HG03095 (cell line): ENCODE measurements at regions not wholly inside any gene's neighbourhood (a gene's known extent, or its start where the extent isn't known, plus 50 kb on each side); places are given as distances from the start of the nearest gene placed in this dataset.
"Not testable (repeated sequence)": the region's sequence is repeated elsewhere in the genome, so short reads cannot be mapped to it uniquely, and the experiment has no call there.

Source experiments
- ATAC-seq: cut with Tn5 transposase; IDR thresholded peaks from one replicate; pipeline ENCODE4 v1.9.1; 2021; ENCODE audit warnings: moderate library complexity; ENCODE audit not compliant: unreplicated experiment

- ATAC-seq: no peak
These were observed 1618.0 kb upstream of the PCDH10 start for GRCh38 chr4:131531087-131531486.

- ATAC-seq: no peak
These were observed 1614.0 kb upstream of the PCDH10 start for GRCh38 chr4:131534944-131535645.

GRCh38 chr4:131540256-131540655 lies 1608.8 kb upstream of the PCDH10 start:
- ATAC-seq: no peak

DNA sequence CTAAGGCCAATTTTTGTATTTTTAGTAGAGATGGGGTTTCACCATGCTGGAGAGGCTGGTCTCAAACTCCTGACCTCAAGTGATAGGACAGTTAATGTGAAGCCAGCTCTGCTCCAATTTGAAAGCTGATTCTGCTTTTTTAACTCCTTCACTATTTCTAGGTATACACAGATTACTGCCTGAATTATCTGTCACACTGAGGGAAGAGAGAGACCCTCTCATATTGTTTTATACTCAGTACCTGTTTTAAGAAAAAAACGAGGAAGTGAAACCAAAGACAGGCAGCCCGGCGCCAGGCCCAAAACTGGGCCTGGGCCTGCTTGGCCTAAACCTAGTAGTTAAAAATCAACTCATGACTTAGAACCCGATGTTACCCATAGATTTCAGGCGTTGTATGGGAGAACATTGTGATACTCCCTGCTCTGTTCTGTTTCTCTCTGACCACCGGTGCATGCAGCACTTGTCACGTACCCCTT lies 1601.5 kb upstream of the PCDH10 start:
- peak; percentile 82 for ATAC-seq

- ATAC-seq: no peak
These were observed 1597.8 kb upstream of the PCDH10 start for GRCh38 chr4:131551306-131551705.

DNA sequence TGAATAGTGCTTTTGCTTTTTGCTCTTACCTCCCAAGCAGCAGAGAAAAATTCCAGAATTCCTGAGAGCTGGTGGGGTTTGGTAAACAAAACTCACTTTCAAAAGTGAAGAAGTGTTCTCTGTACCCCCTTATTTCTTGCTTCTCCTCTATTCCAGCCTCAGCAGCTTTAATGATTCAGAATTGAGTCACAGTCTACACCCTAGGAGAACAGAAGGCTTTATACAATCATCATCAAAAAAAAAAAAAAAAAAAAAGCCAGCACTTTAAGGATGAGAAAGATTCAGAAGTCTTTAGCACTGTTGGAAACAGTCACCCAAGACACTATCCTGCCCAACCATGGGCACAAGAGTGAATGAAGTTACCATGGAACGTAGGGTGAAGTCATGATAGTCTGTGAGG lies 1583.1 kb upstream of the PCDH10 start:
- ATAC-seq: no peak

- ATAC-seq: no peak
These were observed 1564.5 kb upstream of the PCDH10 start for GRCh38 chr4:131584587-131584986.

DNA sequence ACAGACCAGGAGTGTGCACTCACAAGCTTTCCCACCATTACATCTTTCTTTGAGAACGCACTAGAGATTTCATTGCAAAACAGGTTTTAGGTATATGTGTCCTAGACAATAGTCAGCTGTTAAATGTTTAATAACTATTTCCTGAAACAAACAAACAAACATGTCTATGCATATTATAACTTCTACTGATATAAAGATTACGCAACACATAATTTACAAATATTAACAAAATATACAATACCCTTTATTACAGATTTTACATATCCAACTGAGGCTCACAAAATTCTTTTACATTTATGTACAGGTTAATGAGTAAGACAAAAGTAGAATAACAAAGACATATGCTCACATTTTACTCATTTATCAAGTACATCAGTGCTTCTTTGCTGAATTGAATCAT lies 1554.0 kb upstream of the PCDH10 start:
- ATAC-seq: no peak

- ATAC-seq: no peak
These were observed 1545.4 kb upstream of the PCDH10 start for GRCh38 chr4:131603705-131604104.

DNA sequence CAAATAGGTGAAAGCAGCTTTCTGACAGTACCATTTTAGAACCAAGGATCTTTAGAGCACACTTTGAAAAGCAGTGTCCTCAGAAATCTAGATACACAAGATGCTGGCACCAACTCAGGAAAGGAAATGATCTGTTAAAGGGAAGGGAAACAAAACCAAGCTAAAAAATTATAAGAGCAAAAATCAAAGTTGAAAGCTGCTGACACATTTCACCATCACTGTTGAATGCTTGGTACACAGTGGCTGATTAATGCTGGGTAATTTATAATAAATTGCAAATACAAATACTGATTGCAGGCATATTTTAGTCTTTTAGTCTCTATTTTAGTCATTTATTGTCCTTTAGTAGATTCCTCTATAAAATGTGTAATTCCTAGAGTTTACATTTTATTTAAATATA lies 1540.1 kb upstream of the PCDH10 start:
- ATAC-seq: no peak

DNA sequence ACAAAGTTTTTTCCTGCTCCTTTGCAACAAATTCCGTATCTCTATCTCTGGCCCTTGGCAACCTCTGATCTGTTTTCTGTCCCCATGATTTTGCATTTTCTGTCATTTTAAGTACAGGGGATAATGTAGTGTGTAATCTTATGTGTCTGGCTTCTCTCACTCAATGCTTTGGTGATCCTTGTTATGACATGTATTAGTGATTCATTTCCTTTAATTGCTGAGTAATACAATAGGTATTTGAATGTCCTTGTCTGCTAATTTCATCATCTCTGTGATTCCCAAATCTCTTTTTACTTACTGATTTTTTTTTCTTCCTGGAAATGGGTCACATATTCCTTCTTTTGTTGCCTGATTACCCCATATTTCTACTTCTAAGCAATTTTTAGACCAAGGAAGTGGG lies 1538.6 kb upstream of the PCDH10 start:
- ATAC-seq: not testable (repeated sequence)

DNA sequence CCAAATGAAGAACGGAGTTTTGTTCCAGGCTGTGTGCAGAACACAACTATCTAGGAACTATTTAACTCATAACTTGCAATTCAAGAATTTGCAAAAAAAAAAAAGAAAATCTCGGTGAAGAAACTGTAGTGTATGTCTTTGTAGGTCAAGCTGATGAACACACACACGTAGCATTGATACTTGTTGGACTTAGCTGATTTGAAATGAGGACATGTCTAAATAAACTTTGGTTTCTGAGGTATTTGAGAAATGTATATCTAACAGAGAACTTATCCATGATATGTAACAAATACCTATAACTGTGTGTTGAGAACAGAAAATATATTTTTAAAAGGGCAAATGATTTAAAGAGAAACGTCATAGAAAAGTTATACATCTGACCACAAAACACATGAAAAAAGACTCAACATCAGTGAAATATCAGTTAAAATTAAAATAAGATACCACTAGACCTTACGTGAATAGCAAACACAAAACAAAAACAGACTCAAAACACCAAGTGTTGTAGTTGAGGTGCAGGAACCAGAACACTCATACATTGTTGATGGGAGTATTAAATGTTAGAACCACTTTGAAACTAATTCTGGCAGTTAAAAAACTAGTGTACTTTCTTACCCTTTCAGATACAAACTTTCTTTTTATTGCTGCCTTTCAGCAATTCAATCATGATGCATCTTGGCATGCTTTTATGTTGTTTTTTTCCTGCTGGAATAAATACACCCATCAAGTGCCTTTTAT lies 1535.8 kb upstream of the PCDH10 start:
- ATAC-seq: peak; percentile 47

- ATAC-seq: peak; percentile 95
These were observed 1535.3 kb upstream of the PCDH10 start for GRCh38 chr4:131613824-131614216.

GRCh38 chr4:131632877-131633276 lies 1516.2 kb upstream of the PCDH10 start:
- ATAC-seq: no peak

DNA sequence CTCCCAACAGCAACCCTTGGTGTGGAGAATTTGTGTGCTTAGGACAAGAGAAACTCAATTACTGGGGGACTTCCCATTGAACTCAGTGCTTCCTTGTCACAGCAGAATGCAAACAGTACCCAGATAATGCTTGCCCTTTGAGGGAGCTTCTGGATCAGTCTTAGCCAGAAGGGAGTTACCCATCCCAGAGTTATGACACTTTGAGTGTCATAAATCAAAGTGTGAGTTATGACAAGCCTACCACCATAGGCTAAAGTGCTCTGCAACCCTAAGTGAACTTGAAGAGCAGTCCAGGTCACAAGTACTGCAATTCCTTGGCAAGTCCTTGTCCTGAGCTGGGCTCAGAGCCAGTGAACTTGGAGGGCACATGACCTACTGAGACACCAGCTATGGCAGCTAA lies 1513.9 kb upstream of the PCDH10 start:
- ATAC-seq: no peak

DNA sequence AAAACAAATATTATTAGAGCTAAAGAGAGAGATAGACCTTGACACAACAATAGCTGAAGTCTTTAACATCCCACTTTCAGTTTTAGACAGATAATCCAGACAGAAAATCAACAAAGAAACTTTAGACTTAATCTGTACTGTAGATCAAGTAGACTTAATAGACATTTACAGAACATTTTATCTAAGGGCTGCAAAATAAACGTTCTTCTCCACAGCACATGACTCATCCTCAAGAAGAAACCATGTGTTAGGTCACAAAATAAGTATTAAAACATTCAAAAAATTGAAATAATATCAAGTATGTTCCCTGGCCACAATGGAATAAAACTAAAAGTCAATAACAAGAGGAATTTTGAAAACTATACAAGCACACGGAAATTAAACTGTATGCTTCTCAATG lies 1510.3 kb upstream of the PCDH10 start:
- no peak for ATAC-seq

GRCh38 chr4:131644619-131645018 lies 1504.5 kb upstream of the PCDH10 start:
- no peak for ATAC-seq

- no peak for ATAC-seq
These were observed 1499.9 kb upstream of the PCDH10 start for GRCh38 chr4:131649227-131649626.

DNA sequence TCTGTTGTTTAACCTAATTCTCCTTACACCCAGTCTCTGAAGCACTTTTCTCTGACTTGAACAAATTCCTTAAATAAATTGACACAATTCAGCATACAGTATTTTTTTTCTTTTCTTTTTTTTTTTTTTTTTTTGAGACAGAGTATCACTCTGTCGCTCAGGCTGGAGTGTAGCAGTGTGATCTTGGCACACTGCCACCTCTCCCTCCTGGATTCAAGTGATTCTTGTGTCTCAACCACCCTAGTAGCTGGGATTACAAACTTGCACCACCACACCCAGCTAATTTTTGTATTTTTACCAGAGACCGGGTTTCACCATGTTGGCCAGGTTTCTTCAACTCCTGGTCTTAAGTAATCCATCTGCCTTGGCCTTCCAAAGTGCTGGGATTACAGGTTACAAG lies 1498.1 kb upstream of the PCDH10 start:
- no peak for ATAC-seq

DNA sequence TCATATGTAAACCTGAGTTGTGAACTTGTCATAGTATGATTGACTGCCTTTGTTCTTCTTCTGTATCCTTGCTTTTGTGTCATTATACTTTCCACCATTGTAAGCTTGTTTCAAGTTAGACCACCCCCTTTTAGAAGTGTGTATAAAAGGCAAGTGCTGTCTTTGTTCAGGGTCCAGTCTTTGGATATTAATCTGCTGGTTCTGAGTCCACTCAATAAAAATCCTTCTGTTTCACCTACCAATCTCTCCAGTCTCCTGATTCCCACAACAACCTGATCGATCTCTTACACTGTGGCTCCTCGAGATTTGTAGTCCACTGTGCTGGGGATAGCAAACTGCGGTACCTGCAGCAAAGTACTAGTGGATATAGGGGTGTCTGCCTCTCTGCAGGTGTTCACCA lies 1465.8 kb upstream of the PCDH10 start:
- ATAC-seq: not testable (repeated sequence)

- ATAC-seq: no peak
These were observed 1427.2 kb upstream of the PCDH10 start for GRCh38 chr4:131721883-131722282.

GRCh38 chr4:131723069-131723468 lies 1426.0 kb upstream of the PCDH10 start:
- ATAC-seq: not testable (repeated sequence)
